ENCODE measurements at regions not wholly inside any gene's neighbourhood (a gene's known extent, or its start where the extent isn't known, plus 50 kb on each side); places are given as distances from the start of the nearest gene placed in this dataset.
"Not testable (repeated sequence)": the region's sequence is repeated elsewhere in the genome, so short reads cannot be mapped to it uniquely, and the experiment has no call there.

- no peak for DNase-seq (ENCODE audit: low read depth)
These were observed 1245.2 kb upstream of the CELF4 start for GRCh38 chr18:38810789-38811188.

GRCh38 chr18:38807915-38808314, 1242.3 kb upstream of the CELF4 start:
- DNase-seq (ENCODE audit: low read depth) = no peak

- DNase-seq (ENCODE audit: low read depth) = no peak
These were observed 1239.7 kb upstream of the CELF4 start for GRCh38 chr18:38805256-38805655.

GRCh38 chr18:38801640-38802039, 1236.0 kb upstream of the CELF4 start:
- DNase-seq (ENCODE audit: low read depth) = no peak

- no peak for DNase-seq (ENCODE audit: low read depth)
These were observed 1231.2 kb upstream of the CELF4 start for GRCh38 chr18:38796762-38797161.

- DNase-seq (ENCODE audit: low read depth) = no peak
These were observed 1227.1 kb upstream of the CELF4 start for GRCh38 chr18:38792731-38793130.

GRCh38 chr18:38790786-38791185, 1225.2 kb upstream of the CELF4 start:
- no peak for DNase-seq (ENCODE audit: low read depth)

- no peak for DNase-seq (ENCODE audit: low read depth)
These were observed 1224.7 kb upstream of the CELF4 start for GRCh38 chr18:38790303-38790702.

GRCh38 chr18:38789141-38789540, 1223.5 kb upstream of the CELF4 start:
- DNase-seq (ENCODE audit: low read depth) = no peak

- DNase-seq (ENCODE audit: low read depth) = no peak
These were observed 1221.3 kb upstream of the CELF4 start for GRCh38 chr18:38786906-38787305.

- not testable (repeated sequence) for DNase-seq (ENCODE audit: low read depth)
These were observed 1206.0 kb upstream of the CELF4 start for GRCh38 chr18:38771620-38772019.

- no peak for DNase-seq (ENCODE audit: low read depth)
These were observed 1202.9 kb upstream of the CELF4 start for GRCh38 chr18:38768504-38768903.

- no peak for DNase-seq (ENCODE audit: low read depth)
These were observed 1193.9 kb upstream of the CELF4 start for GRCh38 chr18:38759457-38759856.

- DNase-seq (ENCODE audit: low read depth) = no peak
These were observed 1190.8 kb upstream of the CELF4 start for GRCh38 chr18:38756436-38756835.

GRCh38 chr18:38752430-38752829, 1186.8 kb upstream of the CELF4 start:
- no peak for DNase-seq (ENCODE audit: low read depth)

GRCh38 chr18:38751898-38752297, 1186.3 kb upstream of the CELF4 start:
- no peak for DNase-seq (ENCODE audit: low read depth)

- DNase-seq (ENCODE audit: low read depth) = no peak
These were observed 1185.6 kb upstream of the CELF4 start for GRCh38 chr18:38751211-38751610.

- no peak for DNase-seq (ENCODE audit: low read depth)
These were observed 1185.2 kb upstream of the CELF4 start for GRCh38 chr18:38750751-38751150.

GRCh38 chr18:38747153-38747552, 1181.6 kb upstream of the CELF4 start:
- no peak for DNase-seq (ENCODE audit: low read depth)

- DNase-seq (ENCODE audit: low read depth) = not testable (repeated sequence)
These were observed 1154.6 kb upstream of the CELF4 start for GRCh38 chr18:38720181-38720580.

- DNase-seq (ENCODE audit: low read depth) = no peak
These were observed 1152.8 kb upstream of the CELF4 start for GRCh38 chr18:38718365-38718901.

GRCh38 chr18:38709122-38709521, 1143.5 kb upstream of the CELF4 start:
- no peak for DNase-seq (ENCODE audit: low read depth)

- DNase-seq (ENCODE audit: low read depth) = no peak
These were observed 1140.8 kb upstream of the CELF4 start for GRCh38 chr18:38706373-38706772.

GRCh38 chr18:38698088-38698487, 1132.5 kb upstream of the CELF4 start:
- no peak for DNase-seq (ENCODE audit: low read depth)

Measured in EH (cell line).